HUDEP-2 (cell line): ENCODE measurements at regions not wholly inside any gene's neighbourhood (a gene's known extent, or its start where the extent isn't known, plus 50 kb on each side); places are given as distances from the start of the nearest gene placed in this dataset.
"Not testable (repeated sequence)": the region's sequence is repeated elsewhere in the genome, so short reads cannot be mapped to it uniquely, and the experiment has no call there.

ENCODE experiments used
- DNase-seq, 76 experiments: peaks; one replicate each; lab custom pipeline; 2025; ENCODE audit not compliant: unreplicated experiment in 76 of 76; lab: John Stamatoyannopoulos, UW

DNA sequence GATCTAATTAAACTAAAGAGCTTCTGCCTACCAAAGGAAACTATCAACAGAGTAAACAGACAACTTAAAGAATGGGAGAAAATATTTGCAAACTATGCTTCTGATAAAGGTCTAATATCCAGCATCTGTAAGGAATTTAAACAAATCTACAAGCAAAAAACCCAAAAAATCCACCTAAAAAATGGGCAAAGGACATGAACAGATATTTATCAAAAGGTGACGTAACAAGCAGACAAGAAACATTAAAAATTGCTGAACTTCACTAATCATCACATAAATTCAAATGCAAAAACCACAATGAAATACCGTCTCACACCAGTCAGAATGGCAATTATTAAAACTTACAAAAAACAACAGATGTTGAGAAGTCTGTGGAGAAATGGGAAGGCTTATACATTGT lies 498.6 kb upstream of the TPTE start:
- not testable (repeated sequence) for DNase-seq
